Nephron progenitor cell (in vitro differentiated cells): ENCODE measurements at regions not wholly inside any gene's neighbourhood (a gene's known extent, or its start where the extent isn't known, plus 50 kb on each side); places are given as distances from the start of the nearest gene placed in this dataset.

Experiments
- DNase-seq: peaks from one replicate; pipeline ENCODE4 v3.0.0; 2021
- H3K27ac Mint-ChIP-seq: 2 replicates; pipeline ENCODE4 v1.8.0; 2021; ENCODE audit warnings: mild to moderate bottlenecking, moderate library complexity, mixed read lengths
- H3K27me3 Mint-ChIP-seq: 2 replicates; pipeline ENCODE4 v1.8.0; 2021; ENCODE audit warnings: mild to moderate bottlenecking, low read depth, mixed read lengths; ENCODE audit not compliant: poor library complexity
- H3K36me3 Mint-ChIP-seq: 2 replicates; pipeline ENCODE4 v1.8.0; 2021; ENCODE audit warnings: low read depth, mixed read lengths
- H3K4me1 Mint-ChIP-seq: 2 replicates; pipeline ENCODE4 v1.8.0; 2021; ENCODE audit warnings: mixed read lengths
- H3K4me3 Mint-ChIP-seq: 2 replicates; pipeline ENCODE4 v1.8.0; 2021; ENCODE audit warnings: mild to moderate bottlenecking, moderate library complexity, mixed read lengths
- H3K9me3 Mint-ChIP-seq: 2 replicates; pipeline ENCODE4 v1.8.0; 2021; ENCODE audit warnings: mild to moderate bottlenecking, moderate library complexity, mixed read lengths
- CTCF ChIP-seq: fragments of 200-600 bp; sonication (generic); IDR thresholded peaks from 2 replicates; pipeline ENCODE4 v1.5.0; 2021; ENCODE audit warnings: antibody characterized with exemption

GRCh38 chr22:46093796-46094195 lies 56.5 kb upstream of the PPARA start:
- H3K4me3 Mint-ChIP-seq, result no peak overlapping the region
- H3K4me1 Mint-ChIP-seq, result peaks cover 23% of the 10 kb centered on the region
- TF ChIP-seq CTCF, result no peak
- no peaks in the 10 kb centered on the region for H3K27me3 Mint-ChIP-seq
- DNase-seq, result no peak
- H3K9me3 Mint-ChIP-seq, result no peaks in the 10 kb centered on the region
- H3K36me3 Mint-ChIP-seq, result no peaks in the 10 kb centered on the region
- H3K27ac Mint-ChIP-seq, result no peak overlapping the region

GRCh38 chr22:46094676-46095075 lies 55.6 kb upstream of the PPARA start:
- H3K27me3 Mint-ChIP-seq, result no peaks in the 10 kb centered on the region
- no peak overlapping the region for H3K4me3 Mint-ChIP-seq
- no peaks in the 10 kb centered on the region for H3K9me3 Mint-ChIP-seq
- TF ChIP-seq CTCF, result no peak
- no peak for DNase-seq
- H3K36me3 Mint-ChIP-seq, result no peaks in the 10 kb centered on the region
- H3K27ac Mint-ChIP-seq, result no peak overlapping the region
- peaks cover 18% of the 10 kb centered on the region for H3K4me1 Mint-ChIP-seq

GRCh38 chr22:46096051-46096450 lies 54.3 kb upstream of the PPARA start:
- H3K27me3 Mint-ChIP-seq, result no peaks in the 10 kb centered on the region
- H3K36me3 Mint-ChIP-seq, result no peaks in the 10 kb centered on the region
- DNase-seq, result no peak
- TF ChIP-seq CTCF, result no peak
- H3K9me3 Mint-ChIP-seq, result no peaks in the 10 kb centered on the region
- H3K27ac Mint-ChIP-seq, result no peak overlapping the region
- peaks cover 6% of the 10 kb centered on the region for H3K4me1 Mint-ChIP-seq
- no peak overlapping the region for H3K4me3 Mint-ChIP-seq

DNA sequence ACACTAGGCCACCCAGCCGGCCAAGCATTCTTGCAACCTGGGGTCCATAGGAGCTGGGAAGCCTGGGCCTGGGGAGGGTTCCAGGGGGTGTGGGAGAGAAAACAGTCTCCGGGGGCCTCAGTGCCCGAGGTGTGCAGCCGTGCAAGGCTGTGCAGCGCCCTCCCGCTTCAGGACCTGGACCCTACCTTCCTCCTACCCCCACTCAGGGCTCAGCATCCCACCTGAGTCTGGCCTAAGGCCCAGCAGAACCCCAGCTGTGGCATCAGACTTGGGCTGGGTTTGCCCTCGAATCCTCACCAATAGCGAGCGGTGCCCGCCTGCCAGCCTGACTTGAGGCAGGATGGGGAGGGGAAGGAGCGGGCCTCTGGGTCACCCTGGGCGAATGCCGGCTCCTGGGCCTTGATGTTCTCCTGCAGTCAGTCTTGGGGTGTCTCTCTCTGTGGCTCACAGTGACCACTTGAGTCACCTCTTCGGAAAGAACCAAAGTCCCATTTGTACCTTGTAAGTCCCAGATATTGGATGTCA lies 53.6 kb upstream of the PPARA start:
- TF ChIP-seq CTCF, result no peak
- Mint-ChIP-seq H3K27me3 (no peaks in the 10 kb centered on the region), H3K9me3 (no peaks in the 10 kb centered on the region), H3K36me3 (no peaks in the 10 kb centered on the region), H3K4me3 (no peak overlapping the region), H3K27ac (no peak overlapping the region), H3K4me1 (peaks cover 6% of the 10 kb centered on the region)
- DNase-seq, result no peak

GRCh38 chr22:46097268-46097900 lies 52.9 kb upstream of the PPARA start:
- Mint-ChIP-seq H3K4me3 (no peak overlapping the region), H3K36me3 (no peaks in the 10 kb centered on the region), H3K4me1 (peaks cover 6% of the 10 kb centered on the region), H3K27ac (no peak overlapping the region), H3K27me3 (no peaks in the 10 kb centered on the region), H3K9me3 (no peaks in the 10 kb centered on the region)
- DNase-seq, result no peak
- TF ChIP-seq CTCF, result no peak
